GM19239 (cell line): ENCODE measurements at regions not wholly inside any gene's neighbourhood (a gene's known extent, or its start where the extent isn't known, plus 50 kb on each side); places are given as distances from the start of the nearest gene placed in this dataset.
"Not testable (repeated sequence)": the region's sequence is repeated elsewhere in the genome, so short reads cannot be mapped to it uniquely, and the experiment has no call there.

Experiments used
- DNase-seq: peaks from one replicate; pipeline ENCODE4 v3.0.0; 2011; ENCODE audit warnings: low spot score; ENCODE audit not compliant: insufficient read length
- FAIRE-seq: peaks from 2 replicates; lab custom pipeline; 2011; peaks lifted over from hg19 to GRCh38; lab: Jason Lieb, UNC

GRCh38 chr12:105676694-105677093 lies 346.2 kb downstream of the C12orf75 start:
- FAIRE-seq (no peak), DNase-seq (no peak)

GRCh38 chr12:105677672-105678071 lies 347.2 kb downstream of the C12orf75 start:
- no peak for FAIRE-seq
- no peak for DNase-seq

- FAIRE-seq (no peak), DNase-seq (no peak)
Observed at GRCh38 chr12:105679982-105680381, 349.5 kb downstream of the C12orf75 start.

DNA sequence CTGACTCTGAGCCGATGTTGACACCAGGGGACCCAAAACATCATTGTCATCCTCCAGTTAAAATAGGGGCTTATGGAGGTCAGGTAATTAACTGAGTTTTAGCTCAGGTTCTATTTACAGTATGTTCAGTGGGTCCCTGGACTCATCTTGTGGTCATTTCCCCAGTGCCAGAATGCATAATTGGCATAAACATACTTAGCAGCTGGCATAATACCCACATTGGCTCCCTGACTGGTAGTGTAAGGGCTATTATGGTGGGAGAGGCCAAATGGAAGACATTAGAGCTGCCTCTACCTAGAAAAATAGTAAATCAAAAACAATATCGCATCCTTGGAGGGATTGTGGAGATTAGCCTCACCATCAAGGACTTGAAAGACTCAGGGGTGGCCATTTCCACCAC lies 350.9 kb downstream of the C12orf75 start:
- no peak for DNase-seq
- no peak for FAIRE-seq

DNA sequence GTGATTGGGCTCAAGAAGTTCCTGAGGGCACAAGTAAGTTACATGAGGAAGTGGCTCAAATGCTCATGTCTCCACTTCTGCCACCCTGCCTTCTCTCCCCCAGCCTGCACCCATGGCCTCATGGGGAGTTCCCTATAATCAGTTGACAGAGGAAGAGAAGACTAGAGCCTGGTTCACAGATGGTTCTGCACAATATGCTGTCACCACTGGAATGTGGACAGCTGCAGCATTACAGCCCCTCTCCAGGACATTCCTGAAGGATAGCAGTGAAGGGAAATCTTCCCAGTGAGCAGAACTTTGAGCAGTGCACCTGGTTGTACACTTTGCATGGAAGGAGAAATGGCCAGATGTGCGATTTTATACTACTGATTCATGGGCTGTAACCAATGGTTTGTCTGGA lies 352.3 kb downstream of the C12orf75 start:
- DNase-seq, FAIRE-seq: not testable (repeated sequence)

DNA sequence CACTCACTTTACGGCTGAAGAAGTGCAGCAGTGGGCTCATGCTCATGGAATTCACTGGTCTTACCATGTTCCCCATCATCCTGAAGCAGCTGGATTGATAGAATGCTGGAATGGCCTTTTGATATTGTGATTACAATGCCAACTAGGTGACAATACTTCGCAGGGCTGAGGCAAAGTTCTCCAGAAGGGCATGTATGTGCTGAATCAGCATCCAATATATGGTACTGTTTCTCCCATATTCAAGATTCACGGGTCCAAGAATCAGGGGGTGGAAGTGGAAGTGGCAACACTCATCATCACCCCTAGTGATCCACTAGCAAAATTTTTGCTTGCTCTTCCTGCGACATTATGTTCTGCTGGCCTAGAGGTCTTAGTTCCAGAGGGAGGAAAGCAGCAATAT lies 353.3 kb downstream of the C12orf75 start:
- DNase-seq, FAIRE-seq: not testable (repeated sequence)

DNA sequence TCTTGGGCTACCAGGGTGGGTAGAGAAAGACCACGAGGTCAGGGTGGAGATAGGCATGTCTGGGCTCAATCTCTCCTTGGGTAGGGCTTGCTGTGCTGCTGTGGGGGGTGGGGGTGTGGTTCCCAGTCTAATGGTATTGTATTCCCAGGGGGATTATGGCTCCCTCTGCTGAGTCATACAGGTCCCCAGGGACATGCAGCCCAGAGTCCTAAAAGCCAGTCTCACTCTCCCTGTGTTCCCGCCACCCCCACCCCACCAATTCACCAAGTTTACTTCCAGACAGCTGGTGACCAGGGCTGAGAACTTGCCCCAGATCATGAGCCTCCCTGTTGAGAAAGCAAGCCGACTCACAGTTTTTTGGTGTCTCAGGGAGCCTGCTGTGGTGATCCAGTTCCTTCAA lies 367.6 kb downstream of the C12orf75 start:
- FAIRE-seq (no peak), DNase-seq (no peak)

DNA sequence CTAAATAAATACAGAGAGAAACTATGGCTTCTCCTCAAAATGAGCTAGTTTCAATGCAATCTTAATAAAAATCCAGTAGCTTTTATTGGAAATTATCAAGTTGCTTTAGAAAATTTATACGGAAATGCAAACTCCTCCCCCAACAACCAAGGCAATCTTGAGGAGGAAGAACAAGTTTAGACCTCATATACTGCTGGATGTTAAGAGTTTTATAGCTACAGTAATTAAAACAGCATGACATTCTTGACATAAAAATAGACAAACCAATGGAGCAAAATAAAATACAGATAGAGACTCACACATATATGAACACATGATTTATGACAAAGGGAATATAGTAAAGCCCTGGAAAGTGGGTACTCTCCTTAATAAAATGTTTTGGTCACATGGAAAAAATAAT lies 368.7 kb downstream of the C12orf75 start:
- FAIRE-seq (no peak), DNase-seq (no peak)

GRCh38 chr12:105704787-105705186 lies 374.3 kb downstream of the C12orf75 start:
- no peak for FAIRE-seq

GRCh38 chr12:105705235-105705634 lies 374.7 kb downstream of the C12orf75 start:
- FAIRE-seq (no peak), DNase-seq (no peak)

More at GRCh38 chr12:105704787-105705186, 374.3 kb downstream of the C12orf75 start:
- no peak for DNase-seq

DNA sequence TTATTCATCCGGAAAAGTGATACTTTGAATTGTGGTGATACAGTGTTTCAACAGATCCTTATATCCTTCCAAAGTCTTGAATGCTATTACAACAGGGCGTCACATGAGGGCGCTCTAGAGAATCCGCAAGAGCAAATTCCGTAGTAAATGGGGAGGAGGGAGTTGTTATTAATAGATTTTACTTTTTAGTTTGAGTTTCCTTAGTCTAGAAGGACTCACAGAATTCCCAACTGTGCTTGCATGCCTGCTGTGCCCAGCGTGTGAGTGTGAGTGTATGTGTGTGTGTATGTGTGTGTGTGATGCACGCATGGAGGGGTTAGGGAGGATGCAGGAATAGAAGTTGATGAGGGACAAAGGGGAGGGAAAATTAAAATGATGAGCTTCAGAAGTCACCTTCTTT lies 375.3 kb downstream of the C12orf75 start:
- no peak for DNase-seq
- no peak for FAIRE-seq

- FAIRE-seq (no peak), DNase-seq (no peak)
Observed at GRCh38 chr12:105706321-105706972, 376.0 kb downstream of the C12orf75 start.

DNA sequence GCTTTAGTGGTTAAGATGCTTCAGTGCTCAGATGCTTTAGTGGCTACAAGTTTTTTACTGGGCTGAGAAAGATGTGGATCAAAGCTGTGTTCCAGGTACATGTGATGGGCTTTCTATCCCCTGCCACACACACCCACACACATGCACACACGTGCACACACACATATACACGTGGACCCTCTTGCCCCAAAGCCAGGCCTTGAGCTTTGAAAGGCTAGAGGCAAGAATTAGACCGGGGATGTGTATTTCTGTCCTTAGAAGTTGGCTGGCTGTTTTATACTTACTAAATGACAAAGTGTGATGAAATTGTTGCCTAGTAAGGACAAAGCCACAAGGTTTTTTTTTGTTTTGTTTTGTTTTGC lies 376.5 kb downstream of the C12orf75 start:
- DNase-seq, result no peak
- no peak for FAIRE-seq

DNA sequence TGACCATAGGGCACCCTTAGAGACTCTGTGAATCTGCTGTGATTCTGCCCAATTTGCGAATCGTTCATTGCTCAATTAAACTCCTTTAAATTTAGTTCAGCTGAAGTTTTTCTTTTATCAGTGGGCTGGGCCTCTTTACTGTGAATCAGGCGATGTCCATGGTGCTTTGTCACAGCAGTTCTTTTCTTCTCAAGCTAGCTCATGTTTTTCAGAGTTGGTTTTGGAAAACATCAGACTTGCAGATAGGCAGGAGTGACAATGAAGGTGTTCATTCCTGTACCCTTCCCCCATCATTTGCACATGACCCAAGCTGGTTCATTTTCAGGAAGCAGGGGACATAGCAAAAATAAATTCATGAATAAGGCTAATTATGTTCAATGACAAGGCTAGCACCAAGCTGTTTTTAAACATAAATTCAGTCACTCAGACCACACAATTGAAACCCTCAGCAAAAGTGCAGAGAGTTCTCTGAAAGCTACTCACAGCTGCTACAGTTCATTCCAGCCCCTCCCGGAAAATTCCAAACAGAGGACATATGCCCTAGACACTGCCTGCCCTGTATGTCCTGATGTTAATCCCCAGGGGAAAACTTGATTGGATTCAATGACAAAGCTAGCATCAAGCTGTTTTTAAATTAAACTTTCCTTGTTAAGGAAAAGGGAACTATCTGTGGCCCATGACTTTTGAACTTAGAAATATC lies 383.3 kb downstream of the C12orf75 start:
- DNase-seq (no peak), FAIRE-seq (no peak)

DNA sequence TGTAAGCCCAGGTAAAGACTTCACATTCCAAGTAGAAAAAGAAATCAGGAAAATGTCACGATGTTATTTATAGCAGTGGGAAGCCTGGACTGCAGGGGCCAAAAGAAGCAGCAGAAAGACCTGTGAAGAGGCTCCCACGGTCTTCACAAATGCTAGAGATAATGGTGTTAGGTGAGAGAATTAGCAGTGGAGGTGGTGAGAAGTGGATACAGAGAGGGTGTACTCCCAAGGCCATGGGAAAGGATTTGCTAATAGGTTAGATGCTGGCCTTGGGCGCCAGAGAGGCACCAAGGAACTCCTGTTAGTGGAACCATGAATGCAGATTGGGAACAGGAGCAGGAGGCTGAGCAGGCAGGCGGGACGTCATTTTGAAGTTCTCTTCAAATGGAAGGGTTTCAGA lies 386.1 kb downstream of the C12orf75 start:
- DNase-seq, result no peak

DNA sequence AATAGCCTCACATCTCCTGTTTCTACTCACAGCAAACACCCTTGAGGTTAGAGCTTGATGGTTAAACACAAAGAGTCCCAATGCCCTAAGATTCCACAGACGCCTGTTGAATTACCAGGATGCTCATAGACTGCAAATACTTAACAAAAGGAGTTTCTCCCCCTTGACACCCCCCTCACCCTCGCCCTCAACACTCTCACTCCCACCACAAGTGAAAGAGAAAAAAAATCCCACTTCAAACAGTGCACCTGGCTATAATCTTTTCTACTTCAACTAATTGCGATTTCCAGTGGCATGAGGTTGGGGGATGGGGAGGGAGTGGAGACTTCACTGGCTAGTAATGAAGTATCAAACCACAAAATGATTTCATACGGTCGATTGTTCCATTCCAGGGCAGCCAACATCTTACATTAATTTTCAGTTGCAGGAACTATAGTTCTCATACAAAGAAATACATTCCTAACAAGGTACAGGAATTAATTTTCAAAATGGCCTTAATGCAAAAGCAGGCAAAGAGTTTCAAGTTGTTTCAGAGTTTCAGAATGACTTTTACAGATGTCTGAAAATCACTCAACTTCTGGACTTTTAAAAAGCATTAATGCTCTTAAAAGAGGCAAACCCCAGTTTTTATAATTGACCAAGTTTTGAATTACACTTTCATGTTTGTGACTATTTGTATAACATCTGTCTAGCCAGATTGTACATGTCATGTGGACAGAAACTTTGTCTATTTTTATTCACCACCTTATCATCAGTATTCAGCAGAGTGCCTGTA lies 390.7 kb downstream of the C12orf75 start:
- peak; percentile 54 for FAIRE-seq
- no peak for DNase-seq

More for the DNA sequence above, 386.1 kb downstream of the C12orf75 start:
- no peak for FAIRE-seq

DNA sequence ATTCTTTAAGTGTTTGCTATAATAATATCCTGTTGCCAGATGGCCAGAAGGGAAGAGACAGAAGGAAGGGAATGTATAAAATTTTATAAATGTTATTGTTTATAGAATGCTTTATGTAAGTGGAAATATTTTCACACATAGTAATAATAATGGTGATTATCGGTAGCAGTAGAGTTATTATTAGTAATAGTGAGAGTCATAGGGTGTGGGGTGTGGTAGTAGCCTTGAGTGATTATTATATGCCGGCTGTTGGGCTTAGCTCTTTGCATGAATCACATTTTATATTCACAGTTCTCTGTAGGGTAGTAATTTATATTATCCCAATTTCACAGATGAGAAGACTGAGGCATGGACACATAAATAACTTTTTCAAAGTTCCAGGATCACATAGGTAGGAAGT lies 391.4 kb downstream of the C12orf75 start:
- DNase-seq, result no peak
- FAIRE-seq, result no peak

GRCh38 chr12:105723066-105723465 lies 392.6 kb downstream of the C12orf75 start:
- no peak for DNase-seq
- FAIRE-seq, result no peak

GRCh38 chr12:105723494-105723893 lies 393.0 kb downstream of the C12orf75 start:
- FAIRE-seq (no peak), DNase-seq (no peak)

DNA sequence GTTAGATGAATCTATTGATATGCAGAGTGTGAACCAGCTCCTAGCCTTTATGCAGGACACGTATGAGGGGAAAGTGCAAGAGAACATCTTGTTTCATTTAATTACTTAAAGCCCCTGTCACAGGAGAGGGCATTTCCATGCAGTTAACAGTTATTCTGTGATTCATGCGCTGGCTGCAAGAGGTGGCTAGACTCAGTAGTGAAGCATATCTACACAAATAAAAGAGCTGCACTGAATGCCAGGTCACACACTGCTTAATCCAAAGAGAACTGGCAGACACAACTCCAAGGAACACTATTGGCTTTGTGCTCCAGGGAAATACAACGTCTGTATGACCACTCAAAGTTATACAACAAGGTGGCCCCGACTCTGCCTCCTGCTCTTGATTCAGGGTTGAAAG lies 394.1 kb downstream of the C12orf75 start:
- FAIRE-seq, result no peak
- DNase-seq, result no peak

DNA sequence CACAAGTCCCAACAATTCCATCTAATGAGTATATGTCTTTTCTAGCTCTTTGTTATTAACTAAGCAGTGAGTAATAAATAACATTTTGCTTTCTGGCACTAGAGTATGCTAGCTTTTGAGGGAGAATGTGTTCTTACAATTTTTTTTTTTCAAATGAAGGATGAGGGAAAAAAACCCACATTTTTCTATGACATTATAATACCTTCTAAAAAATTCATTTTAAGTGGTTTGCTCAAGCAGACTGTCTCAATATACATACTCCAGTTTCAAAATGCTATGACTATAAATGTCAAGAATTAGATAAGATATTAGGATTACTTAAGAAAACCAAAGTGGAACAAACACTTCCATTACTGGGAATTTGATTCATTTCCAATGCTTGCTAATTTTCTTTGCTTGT lies 394.6 kb downstream of the C12orf75 start:
- FAIRE-seq (no peak), DNase-seq (no peak)
